ENCODE measurements at regions not wholly inside any gene's neighbourhood (a gene's known extent, or its start where the extent isn't known, plus 50 kb on each side); places are given as distances from the start of the nearest gene placed in this dataset.

- Histone ChIP-seq H3K27ac (no peak overlapping the region), H3K4me3 (no peak overlapping the region), H3K27me3 (no peaks in the 10 kb centered on the region), H3K9me3 (no peaks in the 10 kb centered on the region), H3K4me1 (no peaks in the 10 kb centered on the region), H3K36me3 (no peaks in the 10 kb centered on the region)
- no peak for DNase-seq (ENCODE audit: extremely low spot score in 2 of 2)
- intact Hi-C loops (cut with DNase I): no loop called here
- TF ChIP-seq POLR2AphosphoS5 (IDR thresholded peaks at IDR 0.05; ENCODE audit: insufficient read depth in 1 of 2, low read depth in 1 of 2): no peak
- TF ChIP-seq POLR2A (IDR thresholded peaks at IDR 0.05): no peak
- no peak for TF ChIP-seq CTCF (IDR thresholded peaks at IDR 0.05)
Measured at GRCh38 chr2:17106418-17106817, 411.8 kb downstream of the RAD51AP2 start.

GRCh38 chr2:17104454-17104853, 413.8 kb downstream of the RAD51AP2 start:
- H3K4me3 ChIP-seq: no peak overlapping the region
- no peaks in the 10 kb centered on the region for H3K36me3 ChIP-seq
- DNase-seq (ENCODE audit: extremely low spot score in 2 of 2): no peak
- TF ChIP-seq CTCF (IDR thresholded peaks at IDR 0.05): no peak
- TF ChIP-seq POLR2AphosphoS5 (IDR thresholded peaks at IDR 0.05; ENCODE audit: insufficient read depth in 1 of 2, low read depth in 1 of 2): no peak
- TF ChIP-seq POLR2A (IDR thresholded peaks at IDR 0.05): no peak
- H3K4me1 ChIP-seq: no peaks in the 10 kb centered on the region
- no peaks in the 10 kb centered on the region for H3K9me3 ChIP-seq
- no peak overlapping the region for H3K27ac ChIP-seq
- no peaks in the 10 kb centered on the region for H3K27me3 ChIP-seq
- intact Hi-C loops (cut with DNase I): no loop called here

GRCh38 chr2:17101596-17101995, 416.6 kb downstream of the RAD51AP2 start:
- H3K27me3 ChIP-seq: no peaks in the 10 kb centered on the region
- DNase-seq (ENCODE audit: extremely low spot score in 2 of 2): no peak
- no peak for TF ChIP-seq POLR2A (IDR thresholded peaks at IDR 0.05)
- no peak for TF ChIP-seq POLR2AphosphoS5 (IDR thresholded peaks at IDR 0.05; ENCODE audit: insufficient read depth in 1 of 2, low read depth in 1 of 2)
- no peaks in the 10 kb centered on the region for H3K9me3 ChIP-seq
- H3K4me1 ChIP-seq: no peaks in the 10 kb centered on the region
- intact Hi-C loops (cut with DNase I): no loop called here
- no peaks in the 10 kb centered on the region for H3K36me3 ChIP-seq
- no peak overlapping the region for H3K27ac ChIP-seq
- H3K4me3 ChIP-seq: no peak overlapping the region

- Histone ChIP-seq H3K36me3 (no peaks in the 10 kb centered on the region), H3K4me1 (no peaks in the 10 kb centered on the region), H3K4me3 (no peak overlapping the region), H3K27me3 (no peaks in the 10 kb centered on the region), H3K27ac (no peak overlapping the region), H3K9me3 (no peaks in the 10 kb centered on the region)
- TF ChIP-seq POLR2A (IDR thresholded peaks at IDR 0.05) (no peak), CTCF (IDR thresholded peaks at IDR 0.05) (no peak), POLR2AphosphoS5 (IDR thresholded peaks at IDR 0.05; ENCODE audit: insufficient read depth in 1 of 2, low read depth in 1 of 2) (no peak)
- intact Hi-C loops (cut with DNase I): no loop called here
- no peak for DNase-seq (ENCODE audit: extremely low spot score in 2 of 2)
Measured at GRCh38 chr2:17101091-17101490, 417.1 kb downstream of the RAD51AP2 start.

GRCh38 chr2:17095340-17095739, 422.9 kb downstream of the RAD51AP2 start:
- intact Hi-C loops (cut with DNase I): no loop called here
- Histone ChIP-seq H3K36me3 (no peaks in the 10 kb centered on the region), H3K27me3 (no peaks in the 10 kb centered on the region), H3K9me3 (no peaks in the 10 kb centered on the region), H3K4me1 (no peaks in the 10 kb centered on the region), H3K27ac (no peak overlapping the region), H3K4me3 (no peak overlapping the region)
- TF ChIP-seq POLR2A (IDR thresholded peaks at IDR 0.05): no peak
- no peak for TF ChIP-seq POLR2AphosphoS5 (IDR thresholded peaks at IDR 0.05; ENCODE audit: insufficient read depth in 1 of 2, low read depth in 1 of 2)
- TF ChIP-seq CTCF (IDR thresholded peaks at IDR 0.05): no peak
- DNase-seq (ENCODE audit: extremely low spot score in 2 of 2): no peak

- intact Hi-C loops (cut with DNase I): no loop called here
- H3K4me1 ChIP-seq: no peaks in the 10 kb centered on the region
- no peak overlapping the region for H3K27ac ChIP-seq
- H3K36me3 ChIP-seq: no peaks in the 10 kb centered on the region
- no peaks in the 10 kb centered on the region for H3K27me3 ChIP-seq
- H3K9me3 ChIP-seq: no peaks in the 10 kb centered on the region
- TF ChIP-seq POLR2A (IDR thresholded peaks at IDR 0.05) (no peak), CTCF (IDR thresholded peaks at IDR 0.05) (no peak), POLR2AphosphoS5 (IDR thresholded peaks at IDR 0.05; ENCODE audit: insufficient read depth in 1 of 2, low read depth in 1 of 2) (no peak)
- no peak for DNase-seq (ENCODE audit: extremely low spot score in 2 of 2)
- H3K4me3 ChIP-seq: no peak overlapping the region
Measured at GRCh38 chr2:17093712-17094111, 424.5 kb downstream of the RAD51AP2 start.
